GM19438 (cell line): ENCODE measurements at regions not wholly inside any gene's neighbourhood (a gene's known extent, or its start where the extent isn't known, plus 50 kb on each side); places are given as distances from the start of the nearest gene placed in this dataset.
"Not testable (repeated sequence)": the region's sequence is repeated elsewhere in the genome, so short reads cannot be mapped to it uniquely, and the experiment has no call there.

Experiments used
- ATAC-seq: cut with Tn5 transposase; IDR thresholded peaks from one replicate; pipeline ENCODE4 v1.9.1; 2021; ENCODE audit warnings: low read depth; ENCODE audit not compliant: unreplicated experiment

GRCh38 chr12:8389296-8389695, 66.5 kb upstream of the CLEC6A start:
- not testable (repeated sequence) for ATAC-seq

- ATAC-seq = not testable (repeated sequence)
Measured at GRCh38 chr12:8390001-8390777, 65.6 kb upstream of the CLEC6A start.

GRCh38 chr12:8396225-8397071, 59.3 kb upstream of the CLEC6A start:
- ATAC-seq = peak; percentile 74

- ATAC-seq = not testable (repeated sequence)
Measured at GRCh38 chr12:8397378-8397777, 58.4 kb upstream of the CLEC6A start.

DNA sequence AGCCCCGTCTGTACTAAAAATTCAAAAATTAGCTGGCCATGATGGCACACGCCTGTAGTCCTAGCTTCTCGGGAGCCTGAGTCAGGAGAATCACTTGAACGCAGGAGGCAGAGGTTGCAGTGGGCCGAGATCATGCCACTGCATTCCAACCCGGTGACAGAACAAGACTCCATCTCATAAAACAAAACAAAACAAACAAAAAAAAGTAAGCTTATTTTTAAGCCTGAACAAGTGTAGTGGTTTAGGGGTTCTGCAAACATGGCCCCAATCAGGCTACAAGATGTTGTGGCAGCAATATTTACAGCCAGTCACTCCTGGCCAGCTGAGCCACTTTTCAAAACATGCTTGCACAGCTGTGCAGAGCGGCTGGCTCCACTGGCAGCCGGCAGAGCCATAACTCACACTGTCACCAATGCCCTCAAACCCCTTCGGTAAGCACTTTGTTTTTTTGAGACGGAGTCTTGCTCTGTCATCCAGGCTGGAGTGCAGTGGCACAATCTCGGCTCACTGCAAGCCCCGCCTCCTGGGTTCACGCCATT, 56.2 kb upstream of the CLEC6A start:
- not testable (repeated sequence) for ATAC-seq

DNA sequence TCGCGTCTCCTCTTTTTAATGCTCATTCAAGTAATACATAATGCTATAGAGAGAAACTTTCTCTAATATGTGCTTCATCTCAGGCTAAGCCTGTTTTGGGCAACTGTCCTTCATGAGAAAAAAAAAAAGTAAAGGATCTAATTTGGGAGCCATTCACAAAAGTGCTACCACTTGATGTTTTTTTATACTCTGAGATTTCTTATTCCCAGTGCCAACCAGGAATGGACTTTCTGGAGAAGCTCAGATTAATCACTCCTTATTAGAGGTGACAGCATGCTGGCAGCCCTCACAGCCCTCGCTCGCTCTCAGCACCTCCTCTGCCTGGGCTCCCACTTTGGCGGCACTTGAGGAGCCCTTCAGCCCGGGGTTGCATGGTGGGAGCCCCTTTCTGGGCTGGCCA, 51.9 kb upstream of the CLEC6A start:
- not testable (repeated sequence) for ATAC-seq

GRCh38 chr12:8404341-8404740, 51.4 kb upstream of the CLEC6A start:
- not testable (repeated sequence) for ATAC-seq
